Activated gamma-delta T cell treated with Interleukin-2 at 50 U/mL for 16 hours (primary cell): ENCODE measurements at regions not wholly inside any gene's neighbourhood (a gene's known extent, or its start where the extent isn't known, plus 50 kb on each side); places are given as distances from the start of the nearest gene placed in this dataset.

Experiments
- DNase-seq: peaks from one replicate; pipeline ENCODE4 v3.0.0-alpha.2; 2020

GRCh38 chr1:29548091-29548490, 311.8 kb downstream of the PTPRU start:
- DNase-seq: no peak

GRCh38 chr1:29547300-29547699, 311.0 kb downstream of the PTPRU start:
- no peak for DNase-seq

GRCh38 chr1:29546496-29546895, 310.2 kb downstream of the PTPRU start:
- no peak for DNase-seq

GRCh38 chr1:29544406-29544805, 308.1 kb downstream of the PTPRU start:
- no peak for DNase-seq

- no peak for DNase-seq
Measured at GRCh38 chr1:29543586-29543985, 307.3 kb downstream of the PTPRU start.

- no peak for DNase-seq
Measured at GRCh38 chr1:29542548-29542947, 306.2 kb downstream of the PTPRU start.

GRCh38 chr1:29541631-29542030, 305.3 kb downstream of the PTPRU start:
- no peak for DNase-seq

GRCh38 chr1:29540801-29541357, 304.6 kb downstream of the PTPRU start:
- DNase-seq: no peak

- DNase-seq: no peak
Measured at GRCh38 chr1:29539971-29540370, 303.6 kb downstream of the PTPRU start.

GRCh38 chr1:29538586-29538985, 302.3 kb downstream of the PTPRU start:
- DNase-seq: no peak

GRCh38 chr1:29532751-29533150, 296.4 kb downstream of the PTPRU start:
- DNase-seq: no peak

- no peak for DNase-seq
Measured at GRCh38 chr1:29532285-29532684, 296.0 kb downstream of the PTPRU start.

- no peak for DNase-seq
Measured at GRCh38 chr1:29531596-29531995, 295.3 kb downstream of the PTPRU start.

GRCh38 chr1:29529677-29530278, 293.5 kb downstream of the PTPRU start:
- no peak for DNase-seq

- DNase-seq: no peak
Measured at GRCh38 chr1:29527314-29528004, 291.1 kb downstream of the PTPRU start.

GRCh38 chr1:29525941-29526340, 289.6 kb downstream of the PTPRU start:
- DNase-seq: no peak

- no peak for DNase-seq
Measured at GRCh38 chr1:29524285-29525065, 288.2 kb downstream of the PTPRU start.

- DNase-seq: no peak
Measured at GRCh38 chr1:29523576-29523975, 287.3 kb downstream of the PTPRU start.

- DNase-seq: no peak
Measured at GRCh38 chr1:29523136-29523535, 286.8 kb downstream of the PTPRU start.

- DNase-seq: no peak
Measured at GRCh38 chr1:29521811-29522580, 285.7 kb downstream of the PTPRU start.

GRCh38 chr1:29521438-29521715, 285.1 kb downstream of the PTPRU start:
- DNase-seq: no peak

GRCh38 chr1:29520571-29521437, 284.5 kb downstream of the PTPRU start:
- no peak for DNase-seq
